GM19239 (cell line): ENCODE measurements at regions not wholly inside any gene's neighbourhood (a gene's known extent, or its start where the extent isn't known, plus 50 kb on each side); places are given as distances from the start of the nearest gene placed in this dataset.

Experiments used
- DNase-seq: peaks from one replicate; pipeline ENCODE4 v3.0.0; 2011; ENCODE audit warnings: low spot score; ENCODE audit not compliant: insufficient read length
- FAIRE-seq: peaks from 2 replicates; lab custom pipeline; 2011; peaks lifted over from hg19 to GRCh38; lab: Jason Lieb, UNC

- DNase-seq (no peak), FAIRE-seq (no peak)
These were observed 222.2 kb upstream of the TMEM161B start for GRCh38 chr5:88490874-88491273.

GRCh38 chr5:88489364-88489763 lies 220.7 kb upstream of the TMEM161B start:
- FAIRE-seq (no peak), DNase-seq (no peak)

DNA sequence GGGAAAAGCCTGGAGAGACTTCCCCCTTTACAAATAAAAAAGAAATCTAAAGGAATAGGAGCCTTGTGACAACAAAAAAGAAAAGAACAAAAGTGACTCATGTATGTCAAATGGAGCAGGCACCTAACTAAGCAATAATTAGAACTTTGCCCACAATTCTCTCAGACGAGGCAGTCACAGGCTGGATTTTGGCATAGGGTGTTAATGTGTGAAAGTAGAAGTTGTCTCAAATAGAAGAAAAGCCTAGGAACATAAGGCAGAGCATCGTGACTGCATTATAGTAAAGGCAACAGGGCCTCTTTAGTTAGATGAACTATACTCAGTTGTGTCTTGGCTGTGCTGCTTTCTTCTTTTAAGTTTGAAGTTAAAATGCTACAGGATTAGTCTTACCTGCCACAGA lies 219.9 kb upstream of the TMEM161B start:
- FAIRE-seq: no peak

GRCh38 chr5:88488130-88488529 lies 219.5 kb upstream of the TMEM161B start:
- FAIRE-seq (no peak), DNase-seq (no peak)

More for the DNA sequence above, 219.9 kb upstream of the TMEM161B start:
- DNase-seq: no peak

DNA sequence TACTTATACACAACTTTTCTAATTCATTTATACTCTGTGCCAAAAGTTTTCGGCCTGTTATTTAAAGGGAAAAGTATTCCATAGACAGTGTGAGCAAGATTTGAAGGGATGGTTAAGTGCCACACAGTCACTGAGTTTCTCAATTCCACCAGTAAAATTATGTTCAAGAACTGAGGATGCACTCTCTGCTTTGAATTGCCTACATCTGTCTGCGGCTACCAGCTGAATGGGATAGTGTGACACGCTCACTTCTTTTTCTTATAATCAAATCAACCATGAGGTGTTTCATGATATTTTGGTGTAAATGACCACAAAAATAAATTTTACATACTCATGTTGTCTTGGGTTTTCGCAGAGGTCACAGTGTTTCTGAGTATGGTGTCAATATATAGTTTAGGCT lies 218.4 kb upstream of the TMEM161B start:
- DNase-seq: no peak
- no peak for FAIRE-seq

- DNase-seq: no peak
- no peak for FAIRE-seq
These were observed 217.8 kb upstream of the TMEM161B start for GRCh38 chr5:88486431-88486830.

DNA sequence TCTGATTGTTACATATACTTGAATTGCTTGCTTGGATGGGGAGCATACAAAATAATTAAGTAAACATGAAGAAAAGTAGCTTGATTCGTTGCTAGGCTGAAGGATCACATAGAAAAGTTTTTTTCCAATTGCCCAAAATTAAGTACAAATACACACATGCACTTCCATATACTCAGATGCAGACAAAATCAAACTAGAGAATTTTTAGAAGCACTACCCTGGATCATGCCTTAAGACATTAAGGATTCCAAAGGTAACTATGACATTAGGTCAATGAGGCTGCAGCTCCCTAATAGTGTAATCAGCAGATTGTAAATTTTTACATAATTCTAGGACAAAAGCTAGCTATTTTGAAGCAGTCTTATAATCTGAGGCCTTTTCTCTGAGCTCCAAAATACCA lies 216.9 kb upstream of the TMEM161B start:
- FAIRE-seq: no peak
- DNase-seq: no peak

DNA sequence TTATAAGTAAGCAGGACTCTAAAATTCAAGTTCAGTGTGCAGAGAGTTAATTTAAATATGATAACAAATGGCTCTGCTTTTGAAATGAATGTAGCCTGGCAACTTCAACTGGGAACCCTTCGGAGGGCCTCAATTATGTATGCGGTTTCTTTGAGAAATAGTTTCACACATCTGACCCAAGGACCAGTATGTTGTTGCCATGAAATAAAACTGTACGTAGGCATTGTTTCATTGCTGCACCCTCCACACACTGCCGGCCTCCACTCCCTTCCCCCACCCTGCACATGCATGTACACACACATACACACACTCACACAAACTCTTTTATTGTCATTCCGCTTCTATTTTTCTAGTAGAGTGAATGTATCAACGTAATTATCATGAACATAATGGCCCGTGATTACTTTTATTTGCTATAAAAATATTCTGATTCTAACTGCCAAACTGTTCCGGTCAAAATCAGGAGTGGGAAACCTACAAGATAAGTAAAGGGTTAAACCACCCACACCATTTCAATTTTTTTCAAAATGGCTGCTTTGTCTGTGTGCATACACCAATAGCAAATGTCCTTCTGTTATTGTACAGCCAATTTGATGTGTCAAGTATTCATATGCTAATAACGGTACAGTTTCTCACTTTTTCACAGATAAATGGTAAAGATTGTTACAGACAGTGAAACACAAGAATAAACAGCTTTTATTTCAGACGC lies 215.5 kb upstream of the TMEM161B start:
- FAIRE-seq: no peak
- DNase-seq: no peak

DNA sequence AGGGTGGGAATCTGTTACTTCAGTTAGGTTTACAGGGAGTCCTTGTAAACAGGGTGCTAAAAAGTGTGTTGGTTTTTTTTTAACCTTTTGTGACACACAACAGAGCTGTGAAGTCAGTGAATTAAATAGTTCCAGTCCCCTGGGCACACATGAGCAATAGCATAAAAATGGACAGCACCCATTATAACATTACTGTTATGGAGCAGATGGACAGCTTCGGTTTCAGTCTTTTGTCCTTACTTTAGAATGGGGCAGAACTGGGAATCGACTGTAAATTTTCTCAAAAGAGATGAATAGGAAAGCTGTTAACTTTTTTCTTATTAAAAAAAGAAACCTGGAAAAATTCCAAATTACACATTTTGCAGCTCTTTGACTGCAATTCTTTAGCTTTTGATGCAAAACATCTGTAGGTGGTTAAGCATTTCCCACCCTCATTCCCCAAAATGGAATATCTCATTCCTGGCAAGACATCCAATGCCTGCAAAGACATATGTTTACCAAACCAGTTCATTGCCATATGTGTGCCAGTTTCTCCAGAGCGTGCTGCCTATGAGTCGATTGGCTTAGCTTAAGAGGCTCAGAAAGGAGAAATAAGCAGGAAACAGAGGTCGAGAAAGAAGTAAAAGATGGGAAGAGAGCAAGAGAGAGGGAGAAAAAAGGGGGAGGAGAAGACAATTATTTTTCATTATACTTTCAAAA lies 212.3 kb upstream of the TMEM161B start:
- DNase-seq: no peak
- FAIRE-seq: no peak

GRCh38 chr5:88480245-88480644 lies 211.6 kb upstream of the TMEM161B start:
- DNase-seq: no peak
- FAIRE-seq: no peak

DNA sequence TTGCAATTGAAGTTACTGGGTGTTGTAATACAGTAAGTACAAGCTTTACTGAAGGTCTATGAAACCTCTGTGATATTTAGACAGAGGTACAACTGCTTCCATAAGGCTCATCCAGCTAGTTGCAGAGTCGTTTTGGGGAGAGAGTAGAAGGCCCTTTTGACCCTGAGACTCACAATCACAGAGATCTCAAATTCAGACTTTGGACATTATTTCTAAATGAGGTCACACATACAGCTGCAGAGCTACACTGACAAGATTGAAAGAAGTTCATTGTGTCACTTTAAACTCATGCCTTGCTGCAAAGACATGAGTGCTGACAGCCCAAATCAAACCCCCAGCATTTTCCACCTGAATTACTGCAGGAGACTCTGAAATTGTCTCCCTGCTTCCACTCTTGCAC lies 205.9 kb upstream of the TMEM161B start:
- DNase-seq: no peak
- FAIRE-seq: no peak

DNA sequence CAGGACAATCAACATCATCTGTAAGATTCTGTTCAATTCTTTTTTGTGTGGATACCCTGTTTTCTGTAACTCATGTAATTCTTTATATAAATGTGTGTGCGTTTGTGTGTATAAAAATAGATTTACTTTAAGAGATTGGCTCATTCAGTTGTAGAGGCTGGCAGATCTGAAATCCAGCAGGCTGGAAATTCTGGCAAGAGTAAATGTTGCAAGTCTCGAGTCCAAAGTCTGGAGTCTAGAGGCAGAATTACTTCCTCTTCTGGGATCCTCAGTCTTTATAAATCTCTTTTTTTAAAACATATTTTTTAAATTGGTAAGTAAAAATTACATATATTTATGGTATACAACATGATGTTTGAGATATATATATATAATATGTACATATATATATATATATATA lies 202.1 kb upstream of the TMEM161B start:
- no peak for DNase-seq
- FAIRE-seq: no peak

- no peak for FAIRE-seq
- no peak for DNase-seq
These were observed 191.3 kb upstream of the TMEM161B start for GRCh38 chr5:88459971-88460370.

DNA sequence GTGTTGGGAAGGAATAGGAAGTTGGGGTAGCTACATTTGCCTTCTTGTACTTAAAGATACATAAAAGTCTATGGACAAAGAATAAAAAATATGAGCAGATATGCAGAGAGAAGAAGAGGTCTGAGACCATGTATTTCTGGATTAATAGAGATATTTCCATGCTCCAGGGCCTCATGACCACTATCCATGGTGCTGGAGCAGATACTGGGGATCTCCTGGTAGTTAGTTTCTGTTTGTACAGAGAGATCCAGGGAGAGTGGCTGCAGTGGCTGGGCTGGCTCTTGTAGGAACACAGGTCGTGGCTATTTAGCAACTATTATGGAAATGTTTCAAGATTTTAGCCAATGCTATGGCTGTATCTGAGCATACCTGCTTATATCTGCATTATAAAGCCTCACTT lies 184.2 kb upstream of the TMEM161B start:
- DNase-seq: no peak

GRCh38 chr5:88450239-88450638 lies 181.6 kb upstream of the TMEM161B start:
- no peak for DNase-seq
- no peak for FAIRE-seq

More for the DNA sequence above, 184.2 kb upstream of the TMEM161B start:
- no peak for FAIRE-seq

DNA sequence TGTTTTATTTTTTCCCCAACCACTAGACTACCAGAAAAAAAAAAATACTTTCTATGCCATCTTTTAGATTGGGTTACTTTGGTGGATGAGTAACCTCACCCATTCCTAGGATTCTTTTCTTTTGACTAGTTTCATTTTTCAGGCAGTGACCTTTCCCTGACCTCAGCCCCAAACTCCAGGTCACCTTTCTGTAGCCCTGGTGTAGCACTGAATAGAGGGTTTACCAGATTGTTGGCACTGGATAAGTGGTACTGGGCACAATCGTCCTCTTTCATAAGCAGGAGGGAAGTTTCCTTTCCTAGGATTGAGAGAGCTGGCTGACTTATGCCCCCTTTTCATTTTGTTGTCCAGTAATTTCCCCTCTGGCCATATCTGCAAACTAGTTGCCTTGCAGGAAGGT lies 169.4 kb upstream of the TMEM161B start:
- no peak for FAIRE-seq

DNA sequence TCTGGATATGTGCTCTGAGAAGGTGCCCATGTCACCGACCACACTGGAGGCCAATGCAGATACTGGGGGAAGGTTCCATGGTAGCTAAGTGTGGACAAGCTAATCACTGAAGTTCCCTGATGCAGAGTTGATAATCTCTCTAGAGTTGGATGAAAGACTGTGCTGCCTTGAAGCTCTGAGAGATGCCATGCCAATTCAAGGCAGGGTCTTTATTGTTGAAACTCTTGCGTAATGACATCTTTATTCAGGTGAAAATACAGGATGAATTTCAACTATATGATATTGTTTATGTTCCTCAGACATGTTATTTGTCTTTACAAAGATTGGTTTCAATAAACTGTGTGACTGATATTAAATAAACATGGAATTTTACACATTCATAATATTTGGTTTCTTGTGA lies 167.6 kb upstream of the TMEM161B start:
- DNase-seq: no peak
- FAIRE-seq: no peak

More for the DNA sequence above, 169.4 kb upstream of the TMEM161B start:
- DNase-seq: no peak

- DNase-seq (no peak), FAIRE-seq (peak; percentile 28)
These were observed 160.0 kb upstream of the TMEM161B start for GRCh38 chr5:88428633-88429032.

DNA sequence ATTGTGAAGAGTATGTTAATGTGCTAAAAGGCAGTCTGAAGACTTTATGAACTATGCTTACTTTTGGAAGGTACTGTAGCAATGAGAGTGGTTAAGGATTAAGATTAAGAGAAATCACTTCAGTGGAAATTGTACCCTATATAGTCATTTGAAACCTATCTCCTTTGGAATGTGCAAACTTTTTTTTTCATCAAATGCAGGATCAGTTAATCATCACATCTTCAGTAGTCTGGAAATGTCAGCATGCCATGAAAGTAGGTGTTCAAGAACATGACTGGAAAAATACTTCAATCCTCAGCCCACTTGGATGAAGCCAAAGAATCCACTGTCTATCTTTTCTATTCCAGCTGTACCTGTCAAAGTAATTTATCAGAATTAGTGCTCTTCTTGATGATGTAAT lies 157.8 kb upstream of the TMEM161B start:
- FAIRE-seq (no peak), DNase-seq (no peak)

GRCh38 chr5:88425124-88425523 lies 156.5 kb upstream of the TMEM161B start:
- FAIRE-seq: no peak
- DNase-seq: no peak

- no peak for DNase-seq
- FAIRE-seq: no peak
These were observed 151.3 kb upstream of the TMEM161B start for GRCh38 chr5:88419931-88420330.

DNA sequence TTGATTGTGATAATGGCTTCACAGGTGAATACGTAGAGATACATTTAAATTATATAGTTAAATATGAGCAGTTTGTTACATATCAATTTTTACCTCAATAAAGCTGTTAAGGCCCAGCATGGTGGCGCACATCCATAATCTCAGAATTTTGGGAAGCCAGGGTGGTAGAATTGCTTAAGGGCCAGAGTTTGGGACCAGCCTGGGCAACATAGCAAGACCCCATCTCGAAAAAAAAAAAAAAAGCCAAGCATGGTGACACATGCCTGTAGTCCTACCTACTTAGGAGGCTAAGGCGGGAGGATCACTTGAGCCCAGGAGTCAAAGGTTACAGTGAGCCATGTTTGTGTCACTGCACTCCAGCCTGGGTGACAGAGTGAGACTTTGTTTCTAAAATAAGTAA lies 138.7 kb upstream of the TMEM161B start:
- DNase-seq (no peak), FAIRE-seq (no peak)
